SK-N-SH treated with all-trans-retinoic acid at 6 μM for 48 hours (cell line): ENCODE measurements at regions not wholly inside any gene's neighbourhood (a gene's known extent, or its start where the extent isn't known, plus 50 kb on each side); places are given as distances from the start of the nearest gene placed in this dataset.
"Not testable (repeated sequence)": the region's sequence is repeated elsewhere in the genome, so short reads cannot be mapped to it uniquely, and the experiment has no call there.

Source experiments
- ATAC-seq: fragments of 200-7000 bp; cut with Tn5 transposase; 3 replicates; pipeline ENCODE4 v1.9.1; 2020; ENCODE audit warnings: mild to moderate bottlenecking, moderate library complexity
- ARNTL ChIP-seq: fragments of 450-650 bp; formaldehyde crosslinking; IDR thresholded peaks from 2 replicates; pipeline ENCODE4 v1.5.0; 2020; ENCODE audit warnings: low read depth, mild to moderate bottlenecking, moderate library complexity, borderline replicate concordance
- BACH2 ChIP-seq: fragments of 250-450 bp; sonication (Bioruptor Pico); IDR thresholded peaks from 2 replicates; pipeline ENCODE4 v1.9.0; 2021; ENCODE audit warnings: mild to moderate bottlenecking, borderline replicate concordance
- CSDC2 ChIP-seq: fragments of 250-450 bp; sonication (Bioruptor Pico); IDR thresholded peaks from 2 replicates; pipeline ENCODE4 v1.5.0; 2020; ENCODE audit warnings: mild to moderate bottlenecking, moderate library complexity
- CSRNP3 ChIP-seq: fragments of 250-450 bp; sonication (Bioruptor Pico); IDR thresholded peaks from 2 replicates; pipeline ENCODE4 v1.5.1; 2021; ENCODE audit warnings: mild to moderate bottlenecking, moderate library complexity
- ESRRG ChIP-seq: fragments of 250-450 bp; sonication (Bioruptor Pico); IDR thresholded peaks from 2 replicates; pipeline ENCODE4 v1.6.1; 2021; ENCODE audit warnings: mild to moderate bottlenecking
- GLIS3 ChIP-seq: fragments of 250-450 bp; sonication (Bioruptor Pico); IDR thresholded peaks from 2 replicates; pipeline ENCODE4 v1.5.0; 2020; ENCODE audit warnings: mild to moderate bottlenecking, moderate library complexity
- ISL1 ChIP-seq: fragments of 250-450 bp; sonication (Bioruptor Pico); IDR thresholded peaks from 2 replicates; pipeline ENCODE4 v2.1.2; 2022; ENCODE audit warnings: mild to moderate bottlenecking, moderate library complexity
- OSR1 ChIP-seq: fragments of 250-450 bp; sonication (Bioruptor Pico); IDR thresholded peaks from 2 replicates; pipeline ENCODE4 v1.8.0; 2022; ENCODE audit warnings: moderate library complexity, mild to moderate bottlenecking, inconsistent platforms
- POU6F1 ChIP-seq: fragments of 250-450 bp; sonication (Bioruptor Pico); IDR thresholded peaks from 2 replicates; pipeline ENCODE4 v1.8.0; 2021; ENCODE audit warnings: low read depth, mild to moderate bottlenecking, moderate library complexity, borderline replicate concordance
- RARB ChIP-seq: fragments of 250-450 bp; sonication (Bioruptor Pico); IDR thresholded peaks from 2 replicates; pipeline ENCODE4 v1.8.0; 2021; ENCODE audit warnings: mild to moderate bottlenecking, moderate library complexity
- TCF4 ChIP-seq: fragments of 250-450 bp; sonication (Bioruptor Pico); IDR thresholded peaks from 2 replicates; pipeline ENCODE4 v1.8.0; 2021; ENCODE audit warnings: mild to moderate bottlenecking, moderate library complexity, borderline replicate concordance
- TOX ChIP-seq: fragments of 250-450 bp; sonication (Bioruptor Pico); IDR thresholded peaks from 2 replicates; pipeline ENCODE4 v1.8.0; 2021; ENCODE audit warnings: mild to moderate bottlenecking, moderate library complexity, borderline replicate concordance
- ZC3H10 ChIP-seq: fragments of 250-450 bp; sonication (Bioruptor Pico); IDR thresholded peaks from 2 replicates; pipeline ENCODE4 v1.5.1; 2021; ENCODE audit warnings: mild to moderate bottlenecking, moderate library complexity
- ZFP3 ChIP-seq: fragments of 250-450 bp; sonication (Bioruptor Pico); IDR thresholded peaks from 2 replicates; pipeline ENCODE4 v1.5.0; 2020; ENCODE audit warnings: mild to moderate bottlenecking, moderate library complexity
- ZNF565 ChIP-seq: fragments of 450-650 bp; formaldehyde crosslinking; conservative IDR thresholded peaks from 2 replicates; pipeline ENCODE4 v1.5.0; 2020; ENCODE audit warnings: low read depth, mild to moderate bottlenecking, moderate library complexity
- ZNF8 ChIP-seq: fragments of 450-650 bp; formaldehyde crosslinking; IDR thresholded peaks from 2 replicates; pipeline ENCODE4 v1.5.0; 2020; ENCODE audit warnings: mild to moderate bottlenecking, moderate library complexity
- TF ChIP-seq, protein P1 (sequence below): fragments of 250-450 bp; sonication (Bioruptor Pico); IDR thresholded peaks from 2 replicates; pipeline ENCODE4 v1.5.0; 2020; ENCODE audit warnings: mild to moderate bottlenecking, moderate library complexity
- TF ChIP-seq, protein P2 (sequence below): fragments of 250-450 bp; sonication (Bioruptor Pico); IDR thresholded peaks from 2 replicates; pipeline ENCODE4 v1.5.1; 2020; ENCODE audit warnings: low read depth, mild to moderate bottlenecking, moderate library complexity
- TF ChIP-seq, protein P3 (sequence below): fragments of 250-450 bp; sonication (Bioruptor Pico); IDR thresholded peaks from 2 replicates; pipeline ENCODE4 v1.8.0; 2020; ENCODE audit warnings: mild to moderate bottlenecking, moderate library complexity, borderline replicate concordance

- TF ChIP-seq RARB (no peak), ISL1 (CRISPR knock-in tag) (no peak), CSRNP3 (CRISPR knock-in tag) (no peak), CSDC2 (CRISPR knock-in tag) (no peak), GLIS3 (no peak), BACH2 (CRISPR knock-in tag) (no peak), ZNF565 (CRISPR knock-in tag) (no peak), ARNTL (CRISPR knock-in tag) (no peak)
- TF ChIP-seq, protein P1, sequence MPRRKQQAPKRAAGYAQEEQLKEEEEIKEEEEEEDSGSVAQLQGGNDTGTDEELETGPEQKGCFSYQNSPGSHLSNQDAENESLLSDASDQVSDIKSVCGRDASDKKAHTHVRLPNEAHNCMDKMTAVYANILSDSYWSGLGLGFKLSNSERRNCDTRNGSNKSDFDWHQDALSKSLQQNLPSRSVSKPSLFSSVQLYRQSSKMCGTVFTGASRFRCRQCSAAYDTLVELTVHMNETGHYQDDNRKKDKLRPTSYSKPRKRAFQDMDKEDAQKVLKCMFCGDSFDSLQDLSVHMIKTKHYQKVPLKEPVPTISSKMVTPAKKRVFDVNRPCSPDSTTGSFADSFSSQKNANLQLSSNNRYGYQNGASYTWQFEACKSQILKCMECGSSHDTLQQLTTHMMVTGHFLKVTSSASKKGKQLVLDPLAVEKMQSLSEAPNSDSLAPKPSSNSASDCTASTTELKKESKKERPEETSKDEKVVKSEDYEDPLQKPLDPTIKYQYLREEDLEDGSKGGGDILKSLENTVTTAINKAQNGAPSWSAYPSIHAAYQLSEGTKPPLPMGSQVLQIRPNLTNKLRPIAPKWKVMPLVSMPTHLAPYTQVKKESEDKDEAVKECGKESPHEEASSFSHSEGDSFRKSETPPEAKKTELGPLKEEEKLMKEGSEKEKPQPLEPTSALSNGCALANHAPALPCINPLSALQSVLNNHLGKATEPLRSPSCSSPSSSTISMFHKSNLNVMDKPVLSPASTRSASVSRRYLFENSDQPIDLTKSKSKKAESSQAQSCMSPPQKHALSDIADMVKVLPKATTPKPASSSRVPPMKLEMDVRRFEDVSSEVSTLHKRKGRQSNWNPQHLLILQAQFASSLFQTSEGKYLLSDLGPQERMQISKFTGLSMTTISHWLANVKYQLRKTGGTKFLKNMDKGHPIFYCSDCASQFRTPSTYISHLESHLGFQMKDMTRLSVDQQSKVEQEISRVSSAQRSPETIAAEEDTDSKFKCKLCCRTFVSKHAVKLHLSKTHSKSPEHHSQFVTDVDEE: no peak
- TF ChIP-seq, protein P2, sequence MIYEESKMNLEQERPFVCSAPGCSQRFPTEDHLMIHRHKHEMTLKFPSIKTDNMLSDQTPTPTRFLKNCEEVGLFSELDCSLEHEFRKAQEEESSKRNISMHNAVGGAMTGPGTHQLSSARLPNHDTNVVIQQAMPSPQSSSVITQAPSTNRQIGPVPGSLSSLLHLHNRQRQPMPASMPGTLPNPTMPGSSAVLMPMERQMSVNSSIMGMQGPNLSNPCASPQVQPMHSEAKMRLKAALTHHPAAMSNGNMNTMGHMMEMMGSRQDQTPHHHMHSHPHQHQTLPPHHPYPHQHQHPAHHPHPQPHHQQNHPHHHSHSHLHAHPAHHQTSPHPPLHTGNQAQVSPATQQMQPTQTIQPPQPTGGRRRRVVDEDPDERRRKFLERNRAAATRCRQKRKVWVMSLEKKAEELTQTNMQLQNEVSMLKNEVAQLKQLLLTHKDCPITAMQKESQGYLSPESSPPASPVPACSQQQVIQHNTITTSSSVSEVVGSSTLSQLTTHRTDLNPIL (CRISPR knock-in tag): no peak
- no peak for ATAC-seq
These were observed 59.7 kb upstream of the PIP4K2A start for GRCh38 chr10:22774102-22774501.

DNA sequence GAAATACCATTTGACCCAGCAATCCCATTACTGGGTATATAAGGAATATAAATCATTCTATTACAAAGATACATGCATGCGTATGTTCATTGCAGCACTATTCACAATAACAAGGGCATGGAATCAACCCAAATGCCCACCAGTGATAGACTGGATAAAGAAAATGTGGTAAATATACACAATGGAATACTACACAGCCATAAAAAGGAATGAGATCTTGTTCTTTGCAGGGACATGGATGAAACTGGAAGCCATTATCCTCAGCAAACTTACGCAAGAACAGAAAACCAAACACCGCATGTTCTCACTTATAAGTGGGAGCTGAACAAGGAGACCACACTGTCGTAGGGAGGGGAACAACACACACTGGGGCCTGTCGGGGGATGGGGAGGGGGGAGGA, 57.3 kb upstream of the PIP4K2A start:
- not testable (repeated sequence) for ATAC-seq

DNA sequence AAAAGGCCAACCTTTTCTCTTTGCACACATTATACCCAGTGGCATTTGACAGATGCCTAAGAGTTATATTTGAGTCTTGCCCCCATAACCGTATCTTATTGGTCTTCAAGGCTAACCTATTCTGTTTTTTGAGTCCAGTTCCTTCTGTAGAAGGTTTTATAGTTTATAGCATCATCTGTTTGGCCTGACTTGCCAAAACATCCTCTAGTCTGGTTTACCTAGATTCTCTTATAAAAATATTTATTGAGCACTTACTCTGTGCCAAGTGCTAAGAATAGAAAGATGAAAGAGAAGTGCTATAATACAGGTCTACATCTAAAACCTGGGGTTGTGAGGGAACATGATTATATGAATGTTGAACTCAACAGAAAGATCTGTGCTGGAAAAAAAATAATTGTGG, 55.9 kb upstream of the PIP4K2A start:
- TF ChIP-seq BACH2 (CRISPR knock-in tag) (no peak), ZNF8 (CRISPR knock-in tag) (no peak), POU6F1 (CRISPR knock-in tag) (no peak), TCF4 (CRISPR knock-in tag) (no peak)
- TF ChIP-seq, protein P2 (CRISPR knock-in tag): no peak
- TF ChIP-seq, all 23 proteins: peak for 0
- no peak for ATAC-seq

DNA sequence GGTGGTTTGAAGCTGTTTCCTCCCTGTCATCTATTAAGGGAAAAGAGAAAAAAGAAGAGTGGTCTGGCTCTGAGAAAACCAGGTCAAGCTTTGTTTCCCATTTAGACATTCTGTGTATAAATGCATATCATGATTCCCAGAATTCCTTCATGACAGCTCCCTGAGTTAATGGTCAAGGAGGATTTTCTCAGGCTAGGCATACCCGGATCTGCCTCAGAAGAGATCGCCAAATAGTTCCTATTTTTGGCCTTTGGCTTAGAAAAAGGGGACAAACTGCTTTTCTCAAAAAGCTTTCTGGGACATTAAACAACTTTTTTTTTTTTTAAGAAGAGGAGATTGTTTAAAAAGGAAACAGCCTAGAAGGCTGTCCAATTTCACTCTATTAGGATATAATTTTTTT, 53.5 kb upstream of the PIP4K2A start:
- ATAC-seq: no peak
- TF ChIP-seq OSR1 (no peak), TCF4 (CRISPR knock-in tag) (no peak), ZC3H10 (CRISPR knock-in tag) (no peak), TOX (CRISPR knock-in tag) (no peak), CSDC2 (CRISPR knock-in tag) (no peak), CSRNP3 (CRISPR knock-in tag) (no peak), ARNTL (CRISPR knock-in tag) (no peak), ESRRG (no peak), ISL1 (CRISPR knock-in tag) (no peak), ZNF565 (CRISPR knock-in tag) (no peak), ZFP3 (CRISPR knock-in tag) (no peak)
- TF ChIP-seq, protein P3, sequence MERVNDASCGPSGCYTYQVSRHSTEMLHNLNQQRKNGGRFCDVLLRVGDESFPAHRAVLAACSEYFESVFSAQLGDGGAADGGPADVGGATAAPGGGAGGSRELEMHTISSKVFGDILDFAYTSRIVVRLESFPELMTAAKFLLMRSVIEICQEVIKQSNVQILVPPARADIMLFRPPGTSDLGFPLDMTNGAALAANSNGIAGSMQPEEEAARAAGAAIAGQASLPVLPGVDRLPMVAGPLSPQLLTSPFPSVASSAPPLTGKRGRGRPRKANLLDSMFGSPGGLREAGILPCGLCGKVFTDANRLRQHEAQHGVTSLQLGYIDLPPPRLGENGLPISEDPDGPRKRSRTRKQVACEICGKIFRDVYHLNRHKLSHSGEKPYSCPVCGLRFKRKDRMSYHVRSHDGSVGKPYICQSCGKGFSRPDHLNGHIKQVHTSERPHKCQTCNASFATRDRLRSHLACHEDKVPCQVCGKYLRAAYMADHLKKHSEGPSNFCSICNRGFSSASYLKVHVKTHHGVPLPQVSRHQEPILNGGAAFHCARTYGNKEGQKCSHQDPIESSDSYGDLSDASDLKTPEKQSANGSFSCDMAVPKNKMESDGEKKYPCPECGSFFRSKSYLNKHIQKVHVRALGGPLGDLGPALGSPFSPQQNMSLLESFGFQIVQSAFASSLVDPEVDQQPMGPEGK (CRISPR knock-in tag): no peak
